Activated T-helper 17 cell treated with anti-CD3 and anti-CD28 coated beads, Interleukin-2, amount 50 U/mL, for 72 hours (primary cell): ENCODE measurements at regions not wholly inside any gene's neighbourhood (a gene's known extent, or its start where the extent isn't known, plus 50 kb on each side); places are given as distances from the start of the nearest gene placed in this dataset.

Experiments
- ATAC-seq: fragments of 150-1000 bp; cut with Tn5 transposase; replicated peaks from 2 replicates; pipeline ENCODE4 v1.10.0; 2021; ENCODE audit warnings: mild to moderate bottlenecking, moderate library complexity
- H3K27ac Mint-ChIP-seq: one replicate; pipeline ENCODE4 v1.8.0; 2022; ENCODE audit warnings: mixed read lengths
- H3K27me3 Mint-ChIP-seq: one replicate; pipeline ENCODE4 v1.8.0; 2022; ENCODE audit warnings: mixed read lengths
- H3K36me3 Mint-ChIP-seq: one replicate; pipeline ENCODE4 v1.8.0; 2022; ENCODE audit warnings: low read depth, mild to moderate bottlenecking, mixed read lengths
- H3K4me1 Mint-ChIP-seq: one replicate; pipeline ENCODE4 v1.8.0; 2022; ENCODE audit warnings: mixed read lengths
- H3K4me3 Mint-ChIP-seq: one replicate; pipeline ENCODE4 v1.8.0; 2022; ENCODE audit warnings: mild to moderate bottlenecking, mixed read lengths
- H3K9me3 Mint-ChIP-seq: one replicate; pipeline ENCODE4 v1.8.0; 2022; ENCODE audit warnings: mixed read lengths

- Mint-ChIP-seq H3K4me1 (no peaks in the 10 kb centered on the region), H3K4me3 (no peak overlapping the region), H3K36me3 (no peaks in the 10 kb centered on the region), H3K27me3 (no peaks in the 10 kb centered on the region), H3K9me3 (no peaks in the 10 kb centered on the region), H3K27ac (no peak overlapping the region)
- no peak for ATAC-seq
These were observed 51.4 kb upstream of the SHISAL1 start for GRCh38 chr22:44363980-44364750.

- no peaks in the 10 kb centered on the region for H3K9me3 Mint-ChIP-seq
- H3K36me3 Mint-ChIP-seq, result no peaks in the 10 kb centered on the region
These were observed 50.5 kb upstream of the SHISAL1 start for GRCh38 chr22:44363013-44363979.

GRCh38 chr22:44362249-44363012 is 49.7 kb upstream of the SHISAL1 start:
- H3K4me1 Mint-ChIP-seq, result no peaks in the 10 kb centered on the region
- no peaks in the 10 kb centered on the region for H3K9me3 Mint-ChIP-seq
- H3K36me3 Mint-ChIP-seq, result no peaks in the 10 kb centered on the region
- H3K4me3 Mint-ChIP-seq, result no peak overlapping the region
- ATAC-seq, result no peak
- H3K27me3 Mint-ChIP-seq, result peaks cover 11% of the 10 kb centered on the region
- H3K27ac Mint-ChIP-seq, result no peak overlapping the region

More at GRCh38 chr22:44363013-44363979, 50.5 kb upstream of the SHISAL1 start:
- Mint-ChIP-seq H3K27me3 (peaks cover 7% of the 10 kb centered on the region), H3K27ac (no peak overlapping the region), H3K4me1 (no peaks in the 10 kb centered on the region), H3K4me3 (no peak overlapping the region)
- ATAC-seq, result no peak
